Loucy (cell line): ENCODE measurements at regions not wholly inside any gene's neighbourhood (a gene's known extent, or its start where the extent isn't known, plus 50 kb on each side); places are given as distances from the start of the nearest gene placed in this dataset.

Experiments used
- H2AFZ ChIP-seq: fragments of 200-600 bp; sonication (generic); 2 replicates; pipeline ENCODE4 v1.6.0; 2016; ENCODE audit warnings: antibody characterized with exemption, mild to moderate bottlenecking, low read length, moderate library complexity
- H3F3A ChIP-seq: fragments of 200-600 bp; 2 replicates; pipeline ENCODE4 v1.6.0; 2016; ENCODE audit warnings: antibody characterized with exemption, low read depth, mild to moderate bottlenecking
- H3K27me3 ChIP-seq: fragments of 200-600 bp; sonication (generic); 2 replicates; pipeline ENCODE4 v1.6.1; 2014; ENCODE audit warnings: low read length, mild to moderate bottlenecking; ENCODE audit not compliant: insufficient read depth, poor library complexity, severe bottlenecking
- H3K36me3 ChIP-seq: fragments of 200-600 bp; sonication (generic); 2 replicates; pipeline ENCODE4 v1.6.1; 2016; ENCODE audit warnings: low read length; ENCODE audit not compliant: insufficient read depth
- H3K4me1 ChIP-seq: fragments of 200-600 bp; sonication (generic); 2 replicates; pipeline ENCODE4 v1.5.1; 2014; ENCODE audit warnings: low read length, mild to moderate bottlenecking; ENCODE audit not compliant: insufficient read depth, poor library complexity, severe bottlenecking
- H3K4me2 ChIP-seq: fragments of 200-600 bp; sonication (generic); 2 replicates; pipeline ENCODE4 v1.6.0; 2014; ENCODE audit warnings: antibody characterized with exemption, low read length, low read depth, mild to moderate bottlenecking; ENCODE audit not compliant: poor library complexity, severe bottlenecking
- H3K4me3 ChIP-seq: fragments of 200-600 bp; sonication (generic); 2 replicates; pipeline ENCODE4 v1.5.1; 2014; ENCODE audit warnings: low read length, mild to moderate bottlenecking, mixed read lengths; ENCODE audit not compliant: poor library complexity, severe bottlenecking
- H3K79me2 ChIP-seq: fragments of 200-600 bp; sonication (generic); 2 replicates; pipeline ENCODE4 v1.6.1; 2014; ENCODE audit warnings: low read length; ENCODE audit not compliant: insufficient read depth
- H3K9ac ChIP-seq: fragments of 200-600 bp; sonication (generic); 2 replicates; pipeline ENCODE4 v1.6.0; 2014; ENCODE audit warnings: mild to moderate bottlenecking, low read depth, low read length, moderate library complexity; ENCODE audit not compliant: poor library complexity, severe bottlenecking
- H3K9me2 ChIP-seq: fragments of 200-600 bp; sonication (generic); replicated peaks from 2 replicates; pipeline ENCODE4 v1.6.1; 2016; ENCODE audit warnings: low read depth, low read length, mixed read lengths
- H3K9me3 ChIP-seq: fragments of 200-600 bp; sonication (generic); 2 replicates; pipeline ENCODE4 v1.6.1; 2014; ENCODE audit warnings: mild to moderate bottlenecking, antibody characterized with exemption, low read length, low read depth; ENCODE audit not compliant: insufficient read depth
- H4K20me1 ChIP-seq: fragments of 200-600 bp; sonication (generic); 2 replicates; pipeline ENCODE4 v1.6.0; 2014; ENCODE audit warnings: antibody characterized with exemption, low read length, mild to moderate bottlenecking; ENCODE audit not compliant: insufficient read depth, poor library complexity, severe bottlenecking
- CTCF ChIP-seq: fragments of 200-600 bp; sonication (generic); conservative IDR thresholded peaks from 2 replicates; pipeline ENCODE4 v1.5.1; 2014; ENCODE audit warnings: mild to moderate bottlenecking, antibody characterized with exemption, low read length
- EZH2phosphoT487 ChIP-seq: fragments of 200-600 bp; IDR thresholded peaks from 2 replicates; pipeline ENCODE4 v1.6.1; 2018; ENCODE audit warnings: antibody characterized with exemption, mild to moderate bottlenecking, moderate library complexity, borderline replicate concordance

- no peak overlapping the region for H3K4me2 ChIP-seq
- H3F3A ChIP-seq, result no peaks in the 10 kb centered on the region
- no peak overlapping the region for H3K4me3 ChIP-seq
- no peaks in the 10 kb centered on the region for H3K9me3 ChIP-seq
- H3K79me2 ChIP-seq, result no peaks in the 10 kb centered on the region
- H3K9ac ChIP-seq, result no peak overlapping the region
- no peak overlapping the region for H2AFZ ChIP-seq
- no peaks in the 10 kb centered on the region for H3K27me3 ChIP-seq
- TF ChIP-seq EZH2phosphoT487 (no peak), CTCF (no peak)
- H3K36me3 ChIP-seq, result no peaks in the 10 kb centered on the region
- no peaks in the 10 kb centered on the region for H3K4me1 ChIP-seq
- no peaks in the 10 kb centered on the region for H4K20me1 ChIP-seq
- no peaks in the 10 kb centered on the region for H3K9me2 ChIP-seq
Observed at GRCh38 chr1:114323959-114324661, 170.4 kb upstream of the SYT6 start.

GRCh38 chr1:114322734-114323133 is 169.1 kb upstream of the SYT6 start:
- H3K27me3 ChIP-seq, result no peaks in the 10 kb centered on the region
- H3K9me3 ChIP-seq, result no peaks in the 10 kb centered on the region
- H3K36me3 ChIP-seq, result no peaks in the 10 kb centered on the region
- no peaks in the 10 kb centered on the region for H3K9me2 ChIP-seq
- no peak overlapping the region for H3K4me3 ChIP-seq
- no peak for TF ChIP-seq EZH2phosphoT487
- no peak for TF ChIP-seq CTCF
- H2AFZ ChIP-seq, result no peak overlapping the region
- H3K9ac ChIP-seq, result no peak overlapping the region
- H3K79me2 ChIP-seq, result no peaks in the 10 kb centered on the region
- no peaks in the 10 kb centered on the region for H3K4me1 ChIP-seq
- H3F3A ChIP-seq, result no peaks in the 10 kb centered on the region
- H3K4me2 ChIP-seq, result no peak overlapping the region
- no peaks in the 10 kb centered on the region for H4K20me1 ChIP-seq

- TF ChIP-seq CTCF, result no peak
- TF ChIP-seq EZH2phosphoT487, result no peak
- H3K9me3 ChIP-seq, result no peaks in the 10 kb centered on the region
Observed at GRCh38 chr1:114322207-114322606, 168.5 kb upstream of the SYT6 start.

More at GRCh38 chr1:114322207-114322606, 168.5 kb upstream of the SYT6 start:
- Histone ChIP-seq H3F3A (no peaks in the 10 kb centered on the region), H3K27me3 (no peaks in the 10 kb centered on the region), H3K9me2 (no peaks in the 10 kb centered on the region), H2AFZ (no peak overlapping the region), H3K9ac (no peak overlapping the region), H3K4me1 (no peaks in the 10 kb centered on the region), H3K79me2 (no peaks in the 10 kb centered on the region), H4K20me1 (no peaks in the 10 kb centered on the region), H3K4me3 (no peak overlapping the region), H3K36me3 (no peaks in the 10 kb centered on the region), H3K4me2 (no peak overlapping the region)
